Retinal pigment epithelial cell (primary cell): ENCODE measurements at regions not wholly inside any gene's neighbourhood (a gene's known extent, or its start where the extent isn't known, plus 50 kb on each side); places are given as distances from the start of the nearest gene placed in this dataset.

Experiments used
- DNase-seq: peaks from one replicate; pipeline ENCODE4 v3.0.0-alpha.2; 2010; ENCODE audit warnings: low read depth
- H3K4me3 ChIP-seq: 2 replicates; pipeline ENCODE4 v1.5.1; 2011; ENCODE audit warnings: mild to moderate bottlenecking, low read length, control low read depth, moderate library complexity
- CTCF ChIP-seq: conservative IDR thresholded peaks from 2 replicates; pipeline ENCODE4 v1.5.1; 2011; ENCODE audit warnings: low read depth, low read length, control low read depth, inconsistent platforms

- no peak for DNase-seq
- no peak for TF ChIP-seq CTCF
- H3K4me3 ChIP-seq: no peak overlapping the region
These were observed 226.6 kb upstream of the ST6GAL2 start for GRCh38 chr2:107112561-107112960.

- TF ChIP-seq CTCF: no peak
- no peak overlapping the region for H3K4me3 ChIP-seq
- no peak for DNase-seq
These were observed 242.4 kb upstream of the ST6GAL2 start for GRCh38 chr2:107128381-107128780.

- no peak for DNase-seq
- no peak overlapping the region for H3K4me3 ChIP-seq
- no peak for TF ChIP-seq CTCF
These were observed 246.1 kb upstream of the ST6GAL2 start for GRCh38 chr2:107132070-107132469.

- TF ChIP-seq CTCF: no peak
- DNase-seq: no peak
- H3K4me3 ChIP-seq: no peak overlapping the region
These were observed 246.8 kb upstream of the ST6GAL2 start for GRCh38 chr2:107132746-107133145.

- H3K4me3 ChIP-seq: no peak overlapping the region
- no peak for TF ChIP-seq CTCF
- no peak for DNase-seq
These were observed 247.4 kb upstream of the ST6GAL2 start for GRCh38 chr2:107133412-107133811.

- no peak for TF ChIP-seq CTCF
- H3K4me3 ChIP-seq: no peak overlapping the region
- no peak for DNase-seq
These were observed 250.8 kb upstream of the ST6GAL2 start for GRCh38 chr2:107136733-107137132.

GRCh38 chr2:107137706-107138105 lies 251.7 kb upstream of the ST6GAL2 start:
- no peak for DNase-seq
- H3K4me3 ChIP-seq: no peak overlapping the region
- no peak for TF ChIP-seq CTCF
